ENCODE measurements at regions not wholly inside any gene's neighbourhood (a gene's known extent, or its start where the extent isn't known, plus 50 kb on each side); places are given as distances from the start of the nearest gene placed in this dataset.

DNA sequence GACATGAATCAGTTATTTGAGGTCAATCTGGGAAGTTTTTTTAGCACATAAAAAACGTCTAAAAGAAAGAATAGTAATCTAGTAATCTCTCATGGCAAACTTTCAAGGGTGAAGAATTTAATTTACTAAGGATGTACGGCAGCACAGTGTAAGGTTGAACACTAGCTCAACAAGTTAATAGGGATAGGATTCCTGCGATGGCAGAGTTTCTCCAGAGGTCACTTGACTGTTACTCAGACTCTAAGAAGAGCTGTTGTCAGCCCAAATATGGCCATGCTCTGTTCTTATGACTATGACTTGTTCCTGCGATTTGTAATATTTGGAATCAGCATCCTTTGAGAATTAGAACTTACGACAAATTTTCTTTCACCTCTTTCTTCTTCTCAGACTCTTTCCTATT lies 553.3 kb upstream of the TNP1 start:
- Histone ChIP-seq H3K4ac (ENCODE audit: low read depth, low read length) (no peak overlapping the region), H3K23ac (ENCODE audit: low read length) (no peak overlapping the region), H3K4me1 (ENCODE audit: control insufficient read depth in 1 of 2, insufficient read depth in 2 of 2, low read length in 2 of 2) (peaks cover 0 to 3% of the 10 kb centered on the region in 2 experiments), H3K9ac (ENCODE audit: low read length) (no peak overlapping the region), H2BK120ac (ENCODE audit: insufficient read depth, low read length, poor library complexity) (no peak overlapping the region), H2BK12ac (ENCODE audit: low read length) (no peak overlapping the region), H4K8ac (ENCODE audit: low read depth, low read length) (no peak overlapping the region), H3K79me2 (ENCODE audit: control insufficient read depth, insufficient read depth, low read length, poor library complexity) (no peaks in the 10 kb centered on the region), H2AK5ac (ENCODE audit: low read length) (no peak overlapping the region), H3K79me1 (ENCODE audit: low read length) (no peaks in the 10 kb centered on the region), H3K4me2 (ENCODE audit: low read length) (no peak overlapping the region), H3K18ac (ENCODE audit: low read length) (no peak overlapping the region), H3K27me3 (ENCODE audit: insufficient read depth, low read length) (no peaks in the 10 kb centered on the region), H3K27ac (ENCODE audit: low read depth, low read length) (no peak overlapping the region), H4K91ac (ENCODE audit: low read depth, low read length) (no peak overlapping the region), H3K14ac (ENCODE audit: low read length) (no peak overlapping the region), H3K4me3 (ENCODE audit: low read depth, low read length) (no peak overlapping the region), H2BK5ac (ENCODE audit: low read depth, low read length, poor library complexity) (no peak overlapping the region), H2AFZ (ENCODE audit: insufficient read depth, low read length, poor library complexity) (no peak overlapping the region), H3K9me3 (ENCODE audit: insufficient read depth, low read depth, low read length) (no peaks in the 10 kb centered on the region), H4K12ac (ENCODE audit: low read depth, low read length) (no peak overlapping the region), H3K36me3 (ENCODE audit: control insufficient read depth in 1 of 2, insufficient read depth in 2 of 2, low read length in 2 of 2) (no peaks in the 10 kb centered on the region)
- no CpG with 5 or more reads among the region's 5 CpGs for WGBS (ENCODE audit: extremely low coverage, insufficient coverage, insufficient read length)
- no peak for DNase-seq

DNA sequence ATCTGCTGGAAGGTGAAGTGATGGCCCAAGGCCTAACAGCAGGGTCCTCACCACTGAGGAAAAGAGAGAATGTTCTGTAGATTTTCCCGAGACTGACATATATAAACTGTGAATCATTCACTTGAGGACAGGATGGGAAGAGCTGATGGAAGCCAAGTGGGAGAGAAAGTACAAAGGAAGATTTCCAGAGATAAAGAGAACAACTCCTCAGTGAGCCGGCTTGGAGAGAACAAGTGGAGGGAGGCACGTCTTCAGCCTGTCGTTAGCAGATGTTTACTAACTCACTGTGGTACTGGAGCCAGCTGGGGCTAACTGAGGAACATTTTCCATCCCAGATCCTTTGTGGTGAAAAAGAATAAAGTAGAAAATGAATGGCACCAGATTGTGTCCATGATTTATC lies 552.9 kb upstream of the TNP1 start:
- Histone ChIP-seq H3K14ac (ENCODE audit: low read length) (no peak overlapping the region), H3K18ac (ENCODE audit: low read length) (no peak overlapping the region), H3K36me3 (ENCODE audit: control insufficient read depth in 1 of 2, insufficient read depth in 2 of 2, low read length in 2 of 2) (no peaks in the 10 kb centered on the region), H2BK12ac (ENCODE audit: low read length) (no peak overlapping the region), H2AK5ac (ENCODE audit: low read length) (no peak overlapping the region), H3K27ac (ENCODE audit: low read depth, low read length) (no peak overlapping the region), H4K91ac (ENCODE audit: low read depth, low read length) (no peak overlapping the region), H3K4me3 (ENCODE audit: low read depth, low read length) (no peak overlapping the region), H3K23ac (ENCODE audit: low read length) (no peak overlapping the region), H2AFZ (ENCODE audit: insufficient read depth, low read length, poor library complexity) (no peak overlapping the region), H3K9ac (ENCODE audit: low read length) (no peak overlapping the region), H3K79me1 (ENCODE audit: low read length) (no peaks in the 10 kb centered on the region), H2BK120ac (ENCODE audit: insufficient read depth, low read length, poor library complexity) (no peak overlapping the region), H3K4me2 (ENCODE audit: low read length) (no peak overlapping the region), H2BK5ac (ENCODE audit: low read depth, low read length, poor library complexity) (no peak overlapping the region), H3K4me1 (ENCODE audit: control insufficient read depth in 1 of 2, insufficient read depth in 2 of 2, low read length in 2 of 2) (peaks cover 0 to 2% of the 10 kb centered on the region in 2 experiments), H3K27me3 (ENCODE audit: insufficient read depth, low read length) (no peaks in the 10 kb centered on the region), H4K12ac (ENCODE audit: low read depth, low read length) (no peak overlapping the region), H3K79me2 (ENCODE audit: control insufficient read depth, insufficient read depth, low read length, poor library complexity) (no peaks in the 10 kb centered on the region), H3K9me3 (ENCODE audit: insufficient read depth, low read depth, low read length) (no peaks in the 10 kb centered on the region), H4K8ac (ENCODE audit: low read depth, low read length) (no peak overlapping the region), H3K4ac (ENCODE audit: low read depth, low read length) (no peak overlapping the region)
- WGBS (ENCODE audit: extremely low coverage, insufficient coverage, insufficient read length) = no CpG with 5 or more reads among the region's 4 CpGs
- no peak for DNase-seq

DNA sequence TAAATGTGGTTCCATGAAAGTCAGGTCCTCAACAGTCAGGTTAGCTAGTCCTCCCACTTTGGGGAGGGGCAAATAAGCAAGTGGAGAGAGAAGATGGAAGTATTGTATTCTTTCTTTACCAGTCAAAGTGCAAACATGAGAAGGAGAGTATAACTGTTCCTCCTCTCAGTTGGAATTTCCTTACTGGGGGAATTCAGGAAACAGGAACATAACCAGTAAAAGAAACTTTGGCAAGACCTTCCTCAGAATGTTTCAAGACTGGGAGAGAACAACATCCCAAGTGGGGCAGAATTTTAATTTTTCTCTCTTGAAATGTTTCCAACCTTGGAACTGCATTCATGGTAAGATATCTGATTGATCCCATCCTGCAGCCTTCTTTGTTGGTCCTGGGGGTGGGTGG lies 552.4 kb upstream of the TNP1 start:
- H3K9me3 ChIP-seq (ENCODE audit: insufficient read depth, low read depth, low read length) = no peaks in the 10 kb centered on the region

DNA sequence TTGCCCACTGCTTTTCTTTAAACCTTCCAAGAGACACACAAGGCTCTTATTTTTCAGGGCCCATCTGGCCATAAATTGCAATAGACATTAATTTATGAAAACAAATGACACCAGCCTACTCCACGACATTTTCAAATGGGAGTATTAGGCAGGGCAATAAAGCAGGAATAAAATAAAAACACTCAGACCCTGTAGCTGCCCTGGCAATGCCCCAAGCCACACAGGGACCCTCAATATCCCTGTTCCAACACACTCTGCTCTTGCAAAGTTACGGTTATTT lies 550.8 kb upstream of the TNP1 start:
- Histone ChIP-seq H4K91ac (ENCODE audit: low read depth, low read length) (no peak overlapping the region), H3K36me3 (ENCODE audit: control insufficient read depth in 1 of 2, insufficient read depth in 2 of 2, low read length in 2 of 2) (no peaks in the 10 kb centered on the region), H3K23ac (ENCODE audit: low read length) (no peak overlapping the region), H3K27me3 (ENCODE audit: insufficient read depth, low read length) (no peaks in the 10 kb centered on the region), H3K79me1 (ENCODE audit: low read length) (no peaks in the 10 kb centered on the region), H4K8ac (ENCODE audit: low read depth, low read length) (no peak overlapping the region), H3K9me3 (ENCODE audit: insufficient read depth, low read depth, low read length) (no peaks in the 10 kb centered on the region), H2BK120ac (ENCODE audit: insufficient read depth, low read length, poor library complexity) (no peak overlapping the region), H3K4me1 (ENCODE audit: control insufficient read depth in 1 of 2, insufficient read depth in 2 of 2, low read length in 2 of 2) (peaks cover 0 to 2% of the 10 kb centered on the region in 2 experiments), H3K79me2 (ENCODE audit: control insufficient read depth, insufficient read depth, low read length, poor library complexity) (no peaks in the 10 kb centered on the region), H3K9ac (ENCODE audit: low read length) (no peak overlapping the region), H3K4me2 (ENCODE audit: low read length) (no peak overlapping the region), H3K14ac (ENCODE audit: low read length) (no peak overlapping the region), H4K12ac (ENCODE audit: low read depth, low read length) (no peak overlapping the region), H2AK5ac (ENCODE audit: low read length) (no peak overlapping the region), H3K4me3 (ENCODE audit: low read depth, low read length) (no peak overlapping the region), H3K18ac (ENCODE audit: low read length) (no peak overlapping the region), H2BK12ac (ENCODE audit: low read length) (no peak overlapping the region), H2AFZ (ENCODE audit: insufficient read depth, low read length, poor library complexity) (no peak overlapping the region), H2BK5ac (ENCODE audit: low read depth, low read length, poor library complexity) (no peak overlapping the region), H3K27ac (ENCODE audit: low read depth, low read length) (no peak overlapping the region), H3K4ac (ENCODE audit: low read depth, low read length) (no peak overlapping the region)
- DNase-seq = no peak
- WGBS (ENCODE audit: extremely low coverage, insufficient coverage, insufficient read length) = no CpG with 5 or more reads among the region's 2 CpGs

More for the DNA sequence above, 552.4 kb upstream of the TNP1 start:
- Histone ChIP-seq H3K27ac (ENCODE audit: low read depth, low read length) (no peak overlapping the region), H3K4me2 (ENCODE audit: low read length) (no peak overlapping the region), H3K27me3 (ENCODE audit: insufficient read depth, low read length) (no peaks in the 10 kb centered on the region), H2AFZ (ENCODE audit: insufficient read depth, low read length, poor library complexity) (no peak overlapping the region), H2AK5ac (ENCODE audit: low read length) (no peak overlapping the region), H3K4me3 (ENCODE audit: low read depth, low read length) (no peak overlapping the region), H2BK120ac (ENCODE audit: insufficient read depth, low read length, poor library complexity) (no peak overlapping the region), H3K4me1 (ENCODE audit: control insufficient read depth in 1 of 2, insufficient read depth in 2 of 2, low read length in 2 of 2) (peaks cover 0 to 2% of the 10 kb centered on the region in 2 experiments), H3K36me3 (ENCODE audit: control insufficient read depth in 1 of 2, insufficient read depth in 2 of 2, low read length in 2 of 2) (no peaks in the 10 kb centered on the region), H3K18ac (ENCODE audit: low read length) (no peak overlapping the region), H4K8ac (ENCODE audit: low read depth, low read length) (no peak overlapping the region), H3K14ac (ENCODE audit: low read length) (no peak overlapping the region), H2BK5ac (ENCODE audit: low read depth, low read length, poor library complexity) (no peak overlapping the region), H3K9ac (ENCODE audit: low read length) (no peak overlapping the region), H3K79me2 (ENCODE audit: control insufficient read depth, insufficient read depth, low read length, poor library complexity) (no peaks in the 10 kb centered on the region), H4K12ac (ENCODE audit: low read depth, low read length) (no peak overlapping the region), H4K91ac (ENCODE audit: low read depth, low read length) (no peak overlapping the region), H2BK12ac (ENCODE audit: low read length) (no peak overlapping the region), H3K23ac (ENCODE audit: low read length) (no peak overlapping the region), H3K4ac (ENCODE audit: low read depth, low read length) (no peak overlapping the region), H3K79me1 (ENCODE audit: low read length) (no peaks in the 10 kb centered on the region)
- DNase-seq = no peak
